ENCODE measurements at regions not wholly inside any gene's neighbourhood (a gene's known extent, or its start where the extent isn't known, plus 50 kb on each side); places are given as distances from the start of the nearest gene placed in this dataset.
"Not testable (repeated sequence)": the region's sequence is repeated elsewhere in the genome, so short reads cannot be mapped to it uniquely, and the experiment has no call there.

DNA sequence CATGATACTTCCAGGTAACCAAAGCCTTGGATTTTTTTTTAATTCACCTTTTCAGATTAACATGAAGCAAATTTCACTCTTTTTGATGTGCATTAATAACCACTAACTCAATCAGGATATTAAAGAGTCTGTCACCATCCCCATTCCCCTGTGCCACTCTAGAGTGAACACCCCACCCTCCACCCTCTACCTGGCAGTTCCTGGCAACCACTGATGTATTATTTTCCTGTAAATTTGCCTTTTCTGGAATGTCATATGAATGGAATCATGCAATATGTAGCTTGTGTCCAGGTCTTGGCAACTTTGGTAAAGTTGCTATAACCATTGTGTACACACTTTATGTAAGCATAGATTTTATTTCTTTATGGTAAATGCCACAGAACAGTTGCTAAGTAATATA lies 627.6 kb downstream of the MCTP2 start:
- Histone ChIP-seq H3K4me1 (no peaks in the 10 kb centered on the region), H3K4me3 (ENCODE audit: low read depth, low read length) (no peak overlapping the region), H3K9me3 (no peaks in the 10 kb centered on the region), H3K36me3 (no peaks in the 10 kb centered on the region), H3K27me3 (no peaks in the 10 kb centered on the region)
- DNase-seq, result no peak
- TF ChIP-seq CTCF (IDR thresholded peaks at IDR 0.05; ENCODE audit: low read depth, low read length), result no peak

GRCh38 chr15:94864600-94864999 lies 633.2 kb downstream of the MCTP2 start:
- no peak for TF ChIP-seq CTCF (IDR thresholded peaks at IDR 0.05; ENCODE audit: low read depth, low read length)
- Histone ChIP-seq H3K9me3 (no peaks in the 10 kb centered on the region), H3K4me1 (no peaks in the 10 kb centered on the region), H3K27me3 (no peaks in the 10 kb centered on the region), H3K36me3 (no peaks in the 10 kb centered on the region), H3K4me3 (ENCODE audit: low read depth, low read length) (no peak overlapping the region)
- DNase-seq, result no peak

DNA sequence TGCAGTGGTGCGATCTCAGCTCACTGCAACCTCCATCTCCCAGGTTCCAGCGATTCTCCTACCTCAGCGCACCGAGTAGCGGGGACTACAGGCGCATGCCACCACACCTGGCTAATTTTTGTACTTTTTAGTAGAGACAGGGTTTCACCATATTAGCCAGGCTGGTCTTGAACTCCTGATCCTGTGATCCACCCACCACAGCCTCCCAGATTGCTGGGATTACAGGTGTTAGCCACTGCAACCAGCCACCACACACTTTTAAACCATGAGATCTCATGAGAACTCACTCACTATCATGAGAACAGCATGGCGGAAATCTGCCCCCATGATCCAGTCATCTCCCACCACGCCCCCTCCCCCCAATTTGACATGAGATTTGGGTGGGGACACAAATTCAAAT lies 636.9 kb downstream of the MCTP2 start:
- H3K27me3 ChIP-seq; H3K36me3 ChIP-seq; H3K4me1 ChIP-seq; H3K4me3 ChIP-seq (ENCODE audit: low read depth, low read length); H3K9me3 ChIP-seq; DNase-seq: not testable (repeated sequence)

DNA sequence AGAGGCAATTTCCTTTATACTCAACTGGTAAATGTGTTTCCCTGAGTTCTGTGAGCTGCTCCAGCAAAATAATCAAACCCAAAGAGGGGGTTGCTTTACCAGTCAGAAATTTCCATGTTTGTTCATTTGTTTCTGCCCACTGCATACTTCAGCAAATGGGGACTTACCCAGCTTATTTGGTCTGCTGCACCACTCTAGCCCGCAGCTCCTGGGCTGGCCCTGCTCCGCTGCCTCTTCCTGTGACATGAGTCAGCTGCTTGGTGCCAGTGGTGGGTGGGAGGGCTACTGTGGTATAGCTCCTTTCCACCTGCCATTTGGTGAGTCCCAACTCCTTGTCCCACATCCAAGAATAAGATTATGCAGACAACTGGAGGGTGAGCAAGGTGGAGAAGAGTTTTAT lies 644.2 kb downstream of the MCTP2 start:
- no peaks in the 10 kb centered on the region for H3K36me3 ChIP-seq
- TF ChIP-seq CTCF (IDR thresholded peaks at IDR 0.05; ENCODE audit: low read depth, low read length), result no peak
- DNase-seq, result no peak
- no peaks in the 10 kb centered on the region for H3K9me3 ChIP-seq
- H3K27me3 ChIP-seq, result no peaks in the 10 kb centered on the region
- no peaks in the 10 kb centered on the region for H3K4me1 ChIP-seq
- no peak overlapping the region for H3K4me3 ChIP-seq (ENCODE audit: low read depth, low read length)

GRCh38 chr15:94877833-94878232 lies 646.5 kb downstream of the MCTP2 start:
- Histone ChIP-seq H3K27me3 (no peaks in the 10 kb centered on the region), H3K4me3 (ENCODE audit: low read depth, low read length) (no peak overlapping the region), H3K36me3 (no peaks in the 10 kb centered on the region), H3K9me3 (no peaks in the 10 kb centered on the region), H3K4me1 (no peaks in the 10 kb centered on the region)
- no peak for TF ChIP-seq CTCF (IDR thresholded peaks at IDR 0.05; ENCODE audit: low read depth, low read length)
- DNase-seq, result no peak

DNA sequence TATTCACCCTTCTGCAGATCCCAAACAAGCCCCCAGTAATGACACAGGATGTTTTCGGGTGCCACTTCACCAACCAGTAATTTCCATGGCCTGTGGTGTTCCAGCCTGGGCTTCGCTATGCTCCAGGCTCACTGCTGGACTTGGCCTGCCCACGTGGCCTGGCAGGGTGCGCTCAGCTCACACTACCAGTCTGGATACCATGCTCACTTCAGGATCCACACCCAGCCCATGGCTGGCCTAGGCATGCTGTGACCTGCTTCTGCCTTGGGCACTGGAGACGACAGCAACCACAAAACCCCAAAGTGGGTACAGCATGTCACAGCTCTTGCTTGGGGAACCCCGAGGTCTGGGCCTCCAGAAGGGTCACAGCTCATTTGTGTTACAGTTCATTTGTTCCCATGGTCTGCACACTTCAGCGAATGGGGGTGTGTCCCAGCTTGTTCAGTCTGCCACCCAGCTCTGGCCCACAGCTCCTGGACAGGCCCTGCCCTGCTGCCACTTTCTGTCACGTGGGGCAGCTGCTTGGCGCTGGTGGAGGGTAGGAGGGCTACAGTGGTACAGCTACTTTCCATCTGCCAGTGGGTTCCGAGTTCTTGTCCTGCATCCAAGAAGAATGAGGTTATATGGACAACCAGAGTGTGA lies 650.8 kb downstream of the MCTP2 start:
- DNase-seq, result no peak
- no peak for TF ChIP-seq CTCF (IDR thresholded peaks at IDR 0.05; ENCODE audit: low read depth, low read length)
- H3K27me3 ChIP-seq, result no peaks in the 10 kb centered on the region

DNA sequence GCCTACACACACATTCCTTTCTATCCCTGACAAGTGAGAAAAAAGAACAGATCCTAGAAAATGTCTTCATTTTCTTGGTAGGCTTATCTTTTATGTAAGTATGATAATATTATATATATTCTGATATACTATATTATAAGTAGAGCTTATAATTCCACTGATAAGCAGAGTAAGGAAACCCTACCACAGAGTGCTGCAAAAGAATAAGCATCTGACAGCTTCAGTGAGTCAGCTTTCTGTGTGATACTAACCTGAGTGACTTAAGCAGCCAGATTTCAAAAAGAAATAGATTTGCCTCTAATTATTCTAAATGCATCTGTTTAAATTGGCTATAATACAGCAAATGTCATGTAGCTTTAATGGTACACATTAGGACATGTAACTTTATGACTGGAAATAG lies 656.0 kb downstream of the MCTP2 start:
- TF ChIP-seq CTCF (IDR thresholded peaks at IDR 0.05; ENCODE audit: low read depth, low read length), result no peak
- H3K4me1 ChIP-seq, result no peaks in the 10 kb centered on the region
- no peaks in the 10 kb centered on the region for H3K27me3 ChIP-seq
- no peak for DNase-seq
- no peaks in the 10 kb centered on the region for H3K9me3 ChIP-seq
- no peaks in the 10 kb centered on the region for H3K36me3 ChIP-seq
- no peak overlapping the region for H3K4me3 ChIP-seq (ENCODE audit: low read depth, low read length)

More for the DNA sequence above, 650.8 kb downstream of the MCTP2 start:
- Histone ChIP-seq H3K9me3 (no peaks in the 10 kb centered on the region), H3K4me3 (ENCODE audit: low read depth, low read length) (no peak overlapping the region), H3K4me1 (no peaks in the 10 kb centered on the region), H3K36me3 (no peaks in the 10 kb centered on the region)
